Astrocyte of the spinal cord (primary cell): ENCODE measurements at regions not wholly inside any gene's neighbourhood (a gene's known extent, or its start where the extent isn't known, plus 50 kb on each side); places are given as distances from the start of the nearest gene placed in this dataset.

ENCODE experiments used
- DNase-seq: peaks from one replicate; pipeline ENCODE4 v3.0.0; 2011; ENCODE audit warnings: low read depth, low spot score
- H3K4me3 ChIP-seq: 2 replicates; pipeline ENCODE4 v1.5.1; 2011; ENCODE audit warnings: low read depth, mild to moderate bottlenecking, low read length, moderate library complexity
- CTCF ChIP-seq: IDR thresholded peaks from 2 replicates; pipeline ENCODE4 v1.5.1; 2012; ENCODE audit warnings: low read depth, mild to moderate bottlenecking, low read length, inconsistent platforms
- in situ Hi-C: cut with HindIII; loops from 2 replicates; pipeline ENCODE4 v1.10.0; 2017; ENCODE audit warnings: low sequenced_read_pairs

- no peak overlapping the region for H3K4me3 ChIP-seq
- no peak for TF ChIP-seq CTCF
- in situ Hi-C loops: no loop called here
- DNase-seq: no peak
Measured at GRCh38 chr17:15106540-15106939, 158.6 kb downstream of the PMP22 start.

DNA sequence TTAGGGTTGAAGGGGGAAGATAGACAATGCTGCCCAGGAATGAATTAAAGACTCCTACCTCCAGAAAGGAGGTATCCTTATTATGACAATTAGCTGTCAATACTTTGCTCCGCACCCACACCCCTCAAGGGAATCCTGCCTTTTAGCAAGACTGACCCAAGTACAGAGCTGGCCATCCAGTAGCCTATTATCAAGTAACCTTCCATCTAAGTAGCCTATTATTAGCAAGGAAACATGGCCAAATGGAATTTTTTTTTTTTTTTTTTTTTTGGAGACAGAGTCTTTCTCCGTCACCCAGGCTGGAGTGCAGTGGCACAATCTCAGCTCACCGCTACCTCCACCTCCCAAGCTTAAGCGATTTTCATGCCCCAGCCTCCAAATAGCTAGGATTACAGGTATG is 161.3 kb downstream of the PMP22 start:
- in situ Hi-C loops: no loop called here
- no peak for TF ChIP-seq CTCF
- no peak overlapping the region for H3K4me3 ChIP-seq
- no peak for DNase-seq

DNA sequence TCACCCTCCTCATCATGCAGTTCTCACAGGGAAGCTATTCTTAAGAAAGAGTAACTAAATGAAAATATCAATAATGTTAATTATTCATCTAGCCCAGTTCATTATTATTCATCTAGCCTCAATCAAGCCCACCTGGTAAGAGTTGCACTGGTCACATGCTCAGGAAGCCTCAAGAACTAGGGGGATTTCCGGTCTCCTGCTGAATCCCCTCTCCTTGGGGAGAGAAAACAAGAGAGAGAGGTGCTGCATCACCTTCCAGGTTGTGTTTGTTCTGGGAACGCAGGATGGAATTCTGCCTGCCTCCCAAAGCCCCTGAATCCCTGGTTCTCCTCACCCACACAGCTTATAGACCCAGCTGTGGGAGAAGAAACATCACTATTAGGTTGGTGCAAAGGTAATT is 164.0 kb downstream of the PMP22 start:
- no peak overlapping the region for H3K4me3 ChIP-seq
- TF ChIP-seq CTCF: no peak
- DNase-seq: no peak
- in situ Hi-C loops: no loop called here

DNA sequence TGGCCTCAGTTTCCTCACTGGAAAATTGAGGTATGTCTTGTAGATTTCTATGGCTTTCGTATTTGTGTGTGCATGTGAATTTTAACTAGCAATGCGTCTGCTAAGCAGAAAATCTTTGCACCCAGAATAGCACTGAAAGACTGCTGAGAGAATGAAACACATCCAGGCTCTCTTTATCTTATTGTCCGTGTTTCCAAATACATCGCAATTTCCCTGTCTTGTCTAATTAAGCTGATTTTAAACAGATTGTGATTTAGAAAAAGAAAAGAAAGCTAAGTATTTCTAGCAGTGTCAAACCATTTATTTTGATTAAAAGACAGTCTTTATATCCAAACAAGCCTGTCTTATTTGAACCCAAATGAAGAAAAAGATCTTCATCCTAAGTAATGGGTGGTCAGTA is 168.6 kb downstream of the PMP22 start:
- H3K4me3 ChIP-seq: no peak overlapping the region
- DNase-seq: no peak
- no peak for TF ChIP-seq CTCF
- in situ Hi-C loops: no loop called here

DNA sequence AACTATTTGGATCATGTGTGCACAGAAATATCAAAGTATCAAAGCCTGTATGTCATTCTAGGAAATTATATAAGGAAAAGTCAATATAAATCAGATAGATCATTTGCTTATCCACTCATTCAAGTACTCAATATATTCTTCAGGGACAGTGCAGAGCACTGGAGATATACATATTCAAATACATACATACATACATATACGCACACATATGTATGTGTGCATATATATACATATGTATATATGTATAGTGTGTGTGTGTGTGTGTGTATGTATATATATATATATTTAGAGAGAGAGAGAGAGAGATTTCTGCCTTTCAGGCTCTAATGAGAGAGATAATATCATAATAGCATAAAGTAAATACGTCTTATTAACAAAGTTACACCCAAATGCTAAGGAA is 169.2 kb downstream of the PMP22 start:
- H3K4me3 ChIP-seq: no peak overlapping the region
- DNase-seq: no peak
- in situ Hi-C loops: no loop called here
- no peak for TF ChIP-seq CTCF

DNA sequence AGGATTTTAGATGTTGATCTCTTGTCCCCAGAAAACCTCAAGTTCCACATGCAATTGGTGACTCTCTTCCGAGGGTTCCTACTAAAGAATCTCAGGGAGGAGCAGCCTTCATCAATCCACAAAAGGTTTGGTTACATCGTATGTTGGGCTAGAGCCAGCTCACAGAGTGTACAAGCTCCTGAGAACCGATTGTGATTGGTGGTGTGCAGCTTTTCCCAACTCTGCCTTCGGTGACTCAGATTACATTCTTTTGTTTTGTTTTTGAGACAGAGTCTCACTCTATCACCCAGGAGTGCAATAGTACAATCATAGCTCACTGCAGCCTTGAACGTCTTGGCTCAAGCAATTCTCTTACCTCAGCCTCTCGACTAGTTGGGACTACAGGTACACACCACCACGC is 172.4 kb downstream of the PMP22 start:
- in situ Hi-C loops: no loop called here
- TF ChIP-seq CTCF: no peak
- peak; percentile 35 for DNase-seq

GRCh38 chr17:15092261-15092660 is 172.9 kb downstream of the PMP22 start:
- in situ Hi-C loops: no loop called here
- DNase-seq: no peak
- no peak for TF ChIP-seq CTCF
- no peak overlapping the region for H3K4me3 ChIP-seq

More for the DNA sequence above, 172.4 kb downstream of the PMP22 start:
- no peak overlapping the region for H3K4me3 ChIP-seq
